ENCODE measurements at regions not wholly inside any gene's neighbourhood (a gene's known extent, or its start where the extent isn't known, plus 50 kb on each side); places are given as distances from the start of the nearest gene placed in this dataset.

DNA sequence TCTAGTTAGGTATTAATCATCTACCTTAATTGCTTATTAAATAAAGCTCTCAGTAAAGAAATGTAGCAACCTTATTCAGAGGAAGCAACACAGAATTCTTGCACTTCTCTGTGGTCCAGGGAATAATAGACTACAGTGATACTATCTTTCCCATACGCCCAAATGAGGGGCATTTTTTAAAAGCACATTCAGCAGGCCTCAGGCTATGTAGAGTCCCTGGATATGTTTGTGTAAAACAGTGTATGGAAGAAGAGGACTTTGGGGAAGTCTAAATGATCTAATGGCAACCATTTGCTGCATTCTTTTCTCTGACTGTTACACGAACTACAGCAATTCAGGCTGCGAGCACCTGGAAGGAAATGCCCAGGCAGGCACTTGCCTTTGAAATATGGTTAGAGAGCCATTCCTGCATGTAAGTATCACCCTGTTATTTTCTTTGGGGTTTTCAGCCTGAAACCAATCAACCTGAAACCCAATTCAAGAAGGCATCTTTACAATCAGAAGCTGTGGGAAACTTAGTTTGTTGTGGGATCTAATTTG, 1814.7 kb upstream of the CELF4 start:
- DNase-seq (ENCODE audit: low read depth in 3 of 3, low spot score in 1 of 3), result no peak

DNA sequence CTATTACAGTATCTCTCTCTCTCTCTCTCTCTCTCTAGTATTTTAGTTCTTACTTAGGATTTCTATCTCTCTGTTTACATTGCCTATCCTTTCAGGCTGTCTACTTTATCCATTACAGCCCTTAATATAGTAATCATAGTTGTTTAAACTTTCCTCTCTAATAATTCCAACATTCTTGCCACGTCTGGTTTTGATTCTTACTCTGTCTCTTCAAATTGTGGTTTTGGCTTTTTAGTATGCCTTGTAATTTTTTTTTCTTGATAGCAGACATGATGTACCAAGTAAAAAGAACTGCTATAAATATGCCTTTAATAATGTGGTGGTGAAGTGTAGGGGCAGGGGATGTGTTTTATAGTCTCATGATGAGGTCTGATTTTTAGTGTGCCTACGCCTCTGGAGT, 1809.5 kb upstream of the CELF4 start:
- DNase-seq (ENCODE audit: low read depth in 3 of 3, low spot score in 1 of 3), result no peak

DNA sequence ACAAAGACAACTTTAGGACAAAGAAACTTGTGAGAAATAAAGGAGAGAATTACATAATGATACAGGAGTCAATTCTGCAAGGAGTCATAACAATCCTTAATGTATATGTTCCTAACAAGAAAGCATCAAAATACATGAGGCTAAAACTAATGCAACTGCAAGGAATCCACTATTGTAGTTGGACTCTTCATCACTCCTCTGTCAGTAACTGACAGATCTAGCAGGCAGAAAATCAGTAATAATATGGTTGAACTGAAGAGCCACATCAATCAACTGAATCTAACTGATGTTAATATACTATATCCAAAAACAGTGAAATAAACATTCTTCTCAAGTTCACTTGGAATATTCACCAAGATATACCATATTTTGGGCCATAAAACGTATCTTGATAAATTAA, 1806.4 kb upstream of the CELF4 start:
- no peak for DNase-seq (ENCODE audit: low read depth in 3 of 3, low spot score in 1 of 3)

DNA sequence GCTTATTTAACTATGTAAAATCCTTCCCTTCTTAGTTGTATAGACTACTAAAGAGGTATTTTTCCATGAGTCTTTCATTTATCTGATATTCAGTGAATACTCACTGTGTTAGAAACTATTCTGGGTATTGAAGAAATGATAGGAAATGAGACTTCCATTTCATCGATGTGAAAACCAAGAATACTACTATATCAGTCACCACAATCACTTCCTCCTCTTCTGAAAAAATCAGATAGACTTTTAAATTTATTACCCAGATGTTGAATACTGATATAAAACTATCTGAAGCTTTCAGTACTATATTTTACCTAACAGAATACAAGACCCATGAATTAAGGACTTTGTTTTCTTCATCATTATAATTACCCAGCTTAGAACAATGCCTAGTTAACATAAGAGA, 1801.1 kb upstream of the CELF4 start:
- DNase-seq (ENCODE audit: low read depth in 3 of 3, low spot score in 1 of 3), result no peak

DNA sequence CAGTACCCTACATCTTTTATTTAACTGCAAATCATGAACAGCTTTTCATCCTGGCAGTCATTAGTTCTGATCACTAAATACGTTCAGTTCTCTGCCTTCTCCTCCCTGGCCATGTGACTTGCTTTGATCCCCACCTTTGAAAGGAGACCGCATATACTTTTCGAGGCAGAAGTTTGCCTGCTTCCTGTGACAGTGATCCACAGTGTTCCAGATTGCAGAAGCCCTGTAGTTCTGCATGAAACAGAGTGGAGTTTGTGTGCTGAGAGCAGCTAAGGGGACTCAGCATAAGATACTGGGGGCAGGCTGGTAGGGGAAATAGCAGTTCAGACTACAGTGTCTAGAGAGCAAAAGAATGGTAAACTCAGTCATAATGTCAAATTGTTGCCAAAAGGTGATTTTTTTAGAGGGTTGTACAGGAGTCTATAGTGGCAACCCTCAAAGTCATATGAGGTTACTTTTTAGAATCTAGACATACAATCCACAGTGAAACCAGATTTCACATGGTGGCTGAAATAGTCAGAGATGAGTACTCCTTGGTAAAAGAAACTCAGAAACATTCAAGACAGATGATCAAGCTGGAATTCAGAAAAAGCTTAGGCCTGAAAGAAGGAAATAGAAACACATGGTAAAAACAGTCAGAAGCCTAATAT, 1800.4 kb upstream of the CELF4 start:
- DNase-seq (ENCODE audit: low read depth in 3 of 3, low spot score in 1 of 3), result no peak

DNA sequence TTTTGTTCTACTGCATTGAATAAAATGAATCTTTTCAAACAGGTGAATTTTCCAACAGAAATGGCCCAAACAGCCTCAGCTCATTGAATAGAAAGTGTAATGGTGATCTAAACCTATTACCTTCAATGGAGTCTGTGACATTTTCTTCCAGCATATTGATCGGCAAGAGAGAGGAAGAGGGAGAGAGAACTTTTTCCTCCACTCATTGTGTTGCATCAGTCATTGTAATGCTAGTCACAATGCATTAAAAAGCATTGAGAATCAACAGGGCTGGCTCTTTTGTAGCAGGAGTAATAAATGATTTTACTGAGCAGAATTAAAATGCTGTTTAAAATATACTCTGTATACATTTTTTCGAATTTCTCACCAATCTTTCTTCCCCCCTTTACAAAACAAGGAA, 1794.5 kb upstream of the CELF4 start:
- no peak for DNase-seq (ENCODE audit: low read depth in 3 of 3, low spot score in 1 of 3)

DNA sequence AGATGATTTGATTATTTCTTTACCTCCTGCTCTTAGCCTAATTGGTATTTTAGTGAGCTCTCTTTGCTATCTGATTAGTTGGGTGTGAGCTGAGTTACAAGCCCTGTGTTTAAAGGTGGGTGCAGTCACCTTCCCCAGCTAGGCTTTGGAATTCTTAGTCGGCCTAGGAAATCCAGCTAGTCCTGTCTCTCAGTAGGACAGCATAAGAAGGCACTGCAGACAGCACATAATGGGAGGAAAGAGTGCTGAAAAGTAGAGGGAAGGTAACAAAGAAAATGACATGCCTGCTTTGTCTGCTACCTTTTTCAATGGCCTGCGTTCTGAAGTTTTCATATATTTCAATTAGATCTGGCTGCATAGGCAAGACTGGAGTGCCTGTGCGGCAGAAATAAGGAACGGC, 1794.0 kb upstream of the CELF4 start:
- no peak for DNase-seq (ENCODE audit: low read depth in 3 of 3, low spot score in 1 of 3)

DNA sequence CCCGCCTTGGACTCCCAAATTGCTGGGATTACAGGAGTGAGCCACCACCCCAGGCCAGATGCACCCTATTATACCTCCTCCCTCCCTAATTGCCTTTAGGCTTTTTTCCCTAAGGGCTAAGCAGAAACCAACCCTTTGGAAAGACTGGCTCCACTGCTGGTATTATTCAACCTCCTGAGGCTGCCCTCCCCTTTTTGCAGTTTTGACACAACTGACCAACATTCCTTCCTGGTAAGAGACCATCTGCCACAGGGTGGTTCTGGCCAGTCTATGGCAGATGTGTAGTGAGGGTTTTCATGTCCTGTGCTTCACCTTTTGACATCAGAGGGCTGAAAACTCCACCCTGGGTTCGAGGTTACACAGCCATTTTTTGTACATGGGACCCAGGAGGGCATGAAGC, 1785.3 kb upstream of the CELF4 start:
- DNase-seq (ENCODE audit: low read depth in 3 of 3, low spot score in 1 of 3), result no peak

DNA sequence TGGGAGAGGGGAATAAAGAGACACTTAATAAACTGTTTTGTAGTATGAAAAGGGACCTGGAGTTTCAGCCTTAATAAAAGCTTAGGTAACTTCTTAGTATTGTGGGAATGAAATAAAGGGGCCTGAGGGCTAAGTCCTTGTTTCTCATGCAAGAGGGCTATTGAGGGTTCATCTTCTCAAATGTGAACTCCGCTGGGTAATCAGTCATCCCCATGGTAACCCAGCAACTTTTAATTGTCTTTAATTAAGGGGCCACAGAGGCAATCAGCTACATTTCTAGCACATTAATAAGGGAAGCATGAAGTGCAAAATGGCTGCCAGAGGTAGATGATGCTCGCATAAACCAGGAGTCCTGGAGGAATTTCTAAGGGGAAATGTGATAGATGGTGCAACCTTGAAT, 1784.2 kb upstream of the CELF4 start:
- DNase-seq (ENCODE audit: low read depth in 3 of 3, low spot score in 1 of 3), result no peak

DNA sequence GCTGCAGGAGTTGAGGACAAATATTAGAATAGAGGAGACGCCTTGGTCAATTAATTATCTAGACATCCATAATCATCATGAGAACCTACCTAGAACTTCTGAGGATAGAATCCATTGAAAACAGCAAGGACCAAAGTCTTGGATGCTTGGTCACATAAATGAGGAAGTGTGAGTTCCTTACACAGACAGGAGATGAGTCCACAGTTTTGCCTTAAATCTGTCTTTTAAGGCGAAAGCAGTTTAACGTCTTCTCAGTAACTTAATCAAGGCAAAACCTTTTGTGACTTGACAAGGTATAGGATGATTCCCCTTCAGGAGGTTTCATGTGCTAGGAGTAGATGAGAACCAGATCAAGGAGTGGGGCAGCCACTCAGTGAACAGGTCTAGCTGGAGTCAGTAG, 1783.2 kb upstream of the CELF4 start:
- DNase-seq (ENCODE audit: low read depth in 3 of 3, low spot score in 1 of 3), result no peak

DNA sequence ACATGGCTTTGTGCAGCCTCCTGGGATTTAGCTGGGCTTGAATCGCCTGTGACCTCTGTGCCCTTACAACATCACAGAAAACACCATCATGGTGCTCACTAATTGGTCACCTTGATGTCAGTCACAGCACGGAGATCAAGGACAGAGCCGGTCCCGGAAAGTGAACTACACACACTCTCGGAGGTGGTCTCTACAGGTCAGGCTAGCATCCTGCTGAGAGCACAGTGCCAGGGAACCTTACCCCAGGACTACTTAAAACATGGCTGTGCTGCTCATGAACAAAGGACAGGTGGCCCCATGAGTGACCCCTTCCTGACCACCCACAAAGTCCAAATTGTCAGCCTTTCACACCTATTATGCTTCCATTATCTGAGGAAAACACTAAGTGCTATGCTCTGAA, 1782.1 kb upstream of the CELF4 start:
- no peak for DNase-seq (ENCODE audit: low read depth in 3 of 3, low spot score in 1 of 3)

DNA sequence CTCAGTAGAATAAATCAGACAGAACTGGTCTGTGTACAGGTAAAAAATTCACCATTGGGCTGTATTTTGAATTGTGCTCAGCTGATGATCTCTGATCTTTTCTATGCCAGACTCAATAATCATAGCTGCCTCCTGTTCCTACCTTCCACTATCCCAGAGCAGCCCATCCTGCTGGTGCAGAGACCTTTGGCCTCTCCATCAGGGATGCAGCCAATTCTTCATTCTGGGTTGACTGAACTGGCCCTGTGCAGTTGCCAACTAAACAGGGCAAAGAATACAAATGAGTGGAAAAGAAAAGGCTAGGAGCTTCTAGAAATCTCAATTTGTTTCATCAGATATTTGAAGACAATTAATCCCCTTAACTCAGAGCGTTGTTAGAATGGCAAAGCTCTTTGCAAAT, 1781.3 kb upstream of the CELF4 start:
- no peak for DNase-seq (ENCODE audit: low read depth in 3 of 3, low spot score in 1 of 3)

DNA sequence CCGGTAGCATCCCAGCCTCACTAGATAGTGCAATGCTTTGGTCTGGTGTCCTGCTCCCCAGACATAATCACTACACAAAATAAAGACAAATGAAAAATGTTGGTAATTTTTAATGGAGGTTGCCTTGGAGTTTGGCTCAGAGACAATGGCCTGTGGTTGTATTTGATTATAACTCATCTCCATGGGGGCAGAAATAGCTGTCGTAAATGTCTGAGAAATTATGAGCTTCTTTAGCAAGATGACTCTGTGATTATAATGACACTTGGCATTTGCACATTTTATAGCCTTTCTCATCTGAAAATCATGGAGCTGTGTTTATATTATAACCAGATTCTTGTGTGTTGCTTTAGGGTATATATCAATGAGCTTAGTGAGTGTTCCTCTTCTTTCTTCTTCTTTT, 1779.7 kb upstream of the CELF4 start:
- DNase-seq (ENCODE audit: low read depth in 3 of 3, low spot score in 1 of 3), result no peak

DNA sequence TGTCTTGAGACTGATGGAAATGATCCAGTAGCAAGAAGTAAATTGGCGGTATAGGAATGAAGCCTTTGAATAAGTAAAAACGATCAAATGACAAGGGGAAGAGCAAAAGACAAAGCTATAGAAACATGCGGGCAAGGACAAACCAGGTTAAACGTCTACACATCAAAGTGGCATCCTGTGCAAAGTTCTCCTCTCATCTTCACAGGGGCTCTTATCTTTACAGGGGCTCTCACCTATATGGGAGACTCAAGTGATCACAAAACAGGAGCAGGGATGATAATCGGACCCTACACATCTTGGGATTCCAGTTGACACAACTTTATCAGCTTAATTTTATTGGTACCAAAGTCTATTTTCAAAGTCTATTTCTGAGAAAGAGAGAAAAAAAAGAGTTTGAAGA, 1778.9 kb upstream of the CELF4 start:
- no peak for DNase-seq (ENCODE audit: low read depth in 3 of 3, low spot score in 1 of 3)

DNA sequence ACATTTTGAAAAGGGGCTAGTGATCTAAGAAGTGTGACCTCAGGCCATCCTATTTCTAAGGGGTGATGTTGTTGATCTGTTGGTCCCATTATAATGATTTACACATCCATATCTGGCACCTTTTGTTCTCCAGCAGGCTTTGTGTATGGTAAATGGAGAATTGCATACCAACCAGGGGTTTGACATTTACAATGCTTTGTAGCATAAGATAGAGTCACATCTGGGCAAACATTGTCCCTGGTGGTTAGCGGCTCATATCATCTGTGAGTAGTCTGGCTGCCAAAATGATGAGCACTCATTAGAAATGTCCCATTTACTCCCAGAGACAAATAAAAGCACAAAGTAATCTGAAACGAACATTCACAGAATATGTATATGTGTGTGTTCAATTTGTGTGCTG, 1775.5 kb upstream of the CELF4 start:
- DNase-seq (ENCODE audit: low read depth in 3 of 3, low spot score in 1 of 3), result no peak

DNA sequence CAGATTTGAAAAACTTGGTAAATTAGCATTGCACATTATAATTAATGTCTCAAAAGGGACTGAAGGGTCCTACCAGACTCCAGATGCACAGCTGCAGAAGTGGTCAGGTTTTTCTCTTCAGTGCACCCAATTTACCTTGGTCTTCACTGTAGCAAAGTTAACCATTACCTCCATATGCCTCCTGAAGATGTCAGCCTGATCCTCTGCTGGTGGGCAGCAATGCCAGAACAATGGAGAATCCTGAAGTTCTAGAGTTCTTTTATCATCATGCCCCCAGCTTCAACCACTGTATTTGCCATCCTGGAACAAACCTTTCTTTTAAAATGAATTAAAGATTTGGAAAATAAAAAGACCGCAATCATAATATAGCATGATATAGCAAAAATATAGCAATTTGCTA, 1774.8 kb upstream of the CELF4 start:
- no peak for DNase-seq (ENCODE audit: low read depth in 3 of 3, low spot score in 1 of 3)

DNA sequence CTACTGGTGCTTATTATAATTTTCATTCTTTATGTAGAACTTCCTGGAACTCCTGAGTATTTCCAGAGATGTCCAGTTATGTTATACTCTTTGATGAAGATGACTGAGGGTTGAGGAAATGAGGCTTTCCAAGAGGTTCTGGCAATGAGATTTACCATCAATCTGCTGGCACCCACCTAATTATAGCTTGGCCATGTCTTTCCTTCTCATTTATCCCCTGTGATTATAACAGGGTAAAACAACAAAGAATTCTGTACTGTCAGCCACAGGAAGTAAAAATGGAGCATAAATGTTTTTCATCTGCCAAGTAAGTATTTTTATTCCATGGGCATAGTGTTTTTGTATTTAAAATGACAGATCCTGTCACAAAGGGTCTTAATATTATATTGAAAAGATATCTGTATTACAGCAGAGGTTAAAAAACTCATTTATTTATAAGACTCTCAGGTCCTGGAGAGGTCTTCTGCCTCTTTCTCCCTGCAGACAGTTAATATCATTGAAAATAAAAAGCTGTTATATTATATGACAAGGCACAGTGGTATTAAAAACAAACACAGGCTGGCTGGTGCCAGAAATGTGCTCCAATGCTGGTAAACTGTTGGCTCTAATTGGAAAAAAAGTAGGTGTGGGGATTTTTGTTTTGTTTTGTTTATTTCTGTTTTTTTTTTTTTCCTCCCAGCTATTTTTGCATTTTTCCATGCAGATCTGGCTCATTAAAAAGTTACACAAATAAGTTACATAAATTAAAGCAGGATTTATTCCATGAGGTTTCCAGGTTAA, 1764.1 kb upstream of the CELF4 start:
- DNase-seq (ENCODE audit: low read depth in 3 of 3, low spot score in 1 of 3), result no peak

DNA sequence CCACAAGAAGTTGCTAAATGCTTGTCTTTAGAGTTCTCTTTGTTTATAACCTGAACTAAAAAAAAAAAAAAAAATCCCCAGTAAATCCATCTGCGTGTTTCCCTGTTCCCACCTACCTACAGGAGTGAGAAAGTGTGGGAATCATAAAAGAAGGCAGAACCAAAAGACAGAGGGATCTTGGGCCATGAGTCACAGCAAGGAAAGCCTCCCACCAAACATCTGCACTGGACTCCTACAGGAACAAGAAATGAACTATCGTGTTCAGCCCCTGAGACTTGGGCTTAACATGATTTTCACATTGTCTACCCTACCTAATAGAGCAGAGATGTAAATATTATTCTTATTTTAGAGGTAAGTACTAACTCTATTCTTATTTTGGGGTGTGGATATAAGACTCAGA, 1761.2 kb upstream of the CELF4 start:
- no peak for DNase-seq (ENCODE audit: low read depth in 3 of 3, low spot score in 1 of 3)

DNA sequence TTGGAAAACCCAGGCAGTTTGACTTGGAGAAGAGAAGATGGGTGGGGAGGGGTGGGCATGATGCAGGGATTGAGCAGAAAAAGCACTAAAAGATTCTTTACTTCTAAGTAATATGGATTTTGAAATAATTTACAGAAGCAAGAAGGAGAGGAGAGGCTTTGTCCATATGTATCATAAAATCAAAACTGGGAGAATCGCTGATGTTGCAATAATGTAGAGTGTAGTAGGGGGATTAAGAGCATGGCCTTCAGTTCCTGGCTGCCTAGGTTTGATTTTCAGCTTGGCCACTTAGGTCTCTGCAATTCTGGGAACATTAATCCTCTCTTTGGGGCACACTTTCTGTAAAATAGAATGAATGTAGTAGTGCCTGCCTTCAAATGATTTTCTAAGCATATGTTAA, 1760.4 kb upstream of the CELF4 start:
- no peak for DNase-seq (ENCODE audit: low read depth in 3 of 3, low spot score in 1 of 3)

DNA sequence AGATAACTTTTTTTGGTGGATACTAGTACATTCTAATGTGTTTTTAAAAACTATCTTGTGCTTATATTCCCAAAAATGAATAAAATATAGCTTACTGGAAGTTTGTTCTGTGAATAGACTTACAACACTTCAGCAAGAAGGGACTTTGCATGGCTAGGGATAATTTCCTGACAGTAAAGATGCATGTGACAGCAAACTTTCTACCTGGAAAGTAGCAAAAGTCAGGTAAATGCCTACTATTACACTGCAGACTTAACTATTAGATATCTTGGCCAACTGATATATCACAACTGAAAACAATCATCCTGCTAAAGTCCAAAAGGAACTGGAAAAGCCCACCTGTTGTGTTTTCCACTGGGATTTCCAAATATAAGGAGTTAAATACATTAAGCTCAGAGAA, 1753.5 kb upstream of the CELF4 start:
- DNase-seq (ENCODE audit: low read depth in 3 of 3, low spot score in 1 of 3), result no peak

DNA sequence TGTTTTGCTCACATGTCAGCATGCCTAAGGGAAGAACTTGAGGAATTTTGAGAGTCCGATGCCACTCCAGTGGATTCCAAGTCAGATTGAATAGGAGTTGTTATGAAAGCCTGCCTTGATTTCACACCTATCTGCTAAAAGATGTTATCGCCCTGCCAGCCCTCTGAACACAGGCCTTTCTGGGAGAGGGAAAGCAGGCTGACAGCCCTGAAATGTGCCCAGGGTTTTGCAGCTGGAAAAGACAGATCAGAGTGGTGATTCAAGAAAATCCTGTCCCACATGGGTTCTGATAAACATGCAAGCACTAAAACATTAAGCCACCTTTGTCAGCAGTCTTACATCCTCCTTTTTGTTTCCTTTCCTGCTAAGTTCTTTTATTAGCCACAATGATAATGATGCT, 1752.9 kb upstream of the CELF4 start:
- no peak for DNase-seq (ENCODE audit: low read depth in 3 of 3, low spot score in 1 of 3)

DNA sequence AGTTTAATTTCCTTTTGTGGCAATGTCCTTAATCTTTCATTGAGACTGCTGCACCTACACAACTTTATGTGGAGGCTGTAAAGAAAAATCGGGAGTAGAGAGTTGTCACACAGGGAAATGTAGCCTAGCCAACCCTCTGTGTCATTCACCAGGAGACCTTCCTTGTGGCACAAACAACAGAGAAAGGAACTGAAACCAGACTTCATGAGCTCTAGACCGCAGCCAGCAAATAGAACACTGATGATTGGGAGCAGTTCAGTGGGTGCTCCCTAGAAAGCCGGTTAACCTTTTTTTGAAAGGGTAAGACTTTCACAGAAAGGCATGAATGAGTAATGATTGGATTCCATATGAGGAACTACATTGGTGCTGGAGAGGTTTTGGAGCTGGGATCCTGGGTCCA, 1752.4 kb upstream of the CELF4 start:
- no peak for DNase-seq (ENCODE audit: low read depth in 3 of 3, low spot score in 1 of 3)

DNA sequence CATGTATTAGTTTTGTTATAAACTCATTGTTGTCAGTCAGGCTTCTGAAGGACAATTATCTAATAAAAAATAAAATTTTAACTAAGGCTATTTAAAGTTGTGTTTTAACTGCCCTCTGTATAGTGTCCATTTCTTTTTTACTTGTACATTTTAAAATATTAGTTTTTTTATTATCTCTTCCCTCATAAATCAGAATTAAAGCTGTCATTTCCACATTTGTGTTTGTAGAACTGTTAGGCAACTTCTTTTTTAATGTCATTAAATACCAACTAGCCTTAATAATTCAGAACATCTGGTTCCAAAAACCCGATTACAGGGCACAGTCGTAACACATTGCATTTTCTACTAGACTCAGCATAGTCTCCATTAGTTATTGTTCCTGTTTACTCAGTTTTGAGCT, 1749.0 kb upstream of the CELF4 start:
- no peak for DNase-seq (ENCODE audit: low read depth in 3 of 3, low spot score in 1 of 3)
